IMR-90 (cell line): ENCODE measurements at regions not wholly inside any gene's neighbourhood (a gene's known extent, or its start where the extent isn't known, plus 50 kb on each side); places are given as distances from the start of the nearest gene placed in this dataset.
"Not testable (repeated sequence)": the region's sequence is repeated elsewhere in the genome, so short reads cannot be mapped to it uniquely, and the experiment has no call there.

Experiments used
- ATAC-seq: fragments of 200-7000 bp; cut with Tn5 transposase; 2 replicates; pipeline ENCODE4 v1.9.1; 2020; ENCODE audit warnings: low read depth, mild to moderate bottlenecking, moderate library complexity
- BruUV-seq: library from RNA; stranded (reverse); fragments of 400-500 nt; replicated peaks from 2 replicates; lab custom pipeline; 2021; lab: Mats Ljungman, UMichigan
- CTCF ChIA-PET: fragments of 300-600 bp; formaldehyde crosslinking; extraction: SDS; loops from one replicate; lab custom pipeline; 2021; ENCODE audit warnings: antibody characterized with exemption; lab: Yijun Ruan, JAX
- POLR2A ChIA-PET: fragments of 300-600 bp; sonication (Branson Sonifier 250); formaldehyde crosslinking; loops from one replicate; lab custom pipeline; 2022; ENCODE audit warnings: antibody characterized with exemption; ENCODE audit not compliant: unreplicated experiment; lab: Charles Lee
- DNase-seq: peaks from one replicate; pipeline ENCODE4 v3.0.0; 2013
- H2AFZ ChIP-seq: replicated peaks from 2 replicates; pipeline ENCODE3; 2013; ENCODE audit warnings: low read length, mild to moderate bottlenecking; ENCODE audit not compliant: poor library complexity
- H2AK5ac ChIP-seq: 2 replicates; pipeline ENCODE4 v1.6.1; 2013; ENCODE audit warnings: low read depth, low read length, inconsistent platforms
- H2AK9ac ChIP-seq: replicated peaks from 2 replicates; pipeline ENCODE3; 2013; ENCODE audit warnings: mild to moderate bottlenecking, low read depth, low read length, moderate library complexity; ENCODE audit not compliant: poor library complexity
- H2BK120ac ChIP-seq: 2 replicates; pipeline ENCODE4 v1.6.1; 2013; ENCODE audit warnings: low read depth, low read length, inconsistent platforms
- H2BK15ac ChIP-seq: 3 replicates; pipeline ENCODE4 v1.6.1; 2013; ENCODE audit warnings: low read depth, low read length, inconsistent platforms
- H2BK20ac ChIP-seq: 2 replicates; pipeline ENCODE4 v1.6.1; 2013; ENCODE audit warnings: low read depth, mild to moderate bottlenecking, inconsistent platforms, low read length, moderate library complexity
- H2BK5ac ChIP-seq: 2 replicates; pipeline ENCODE4 v1.6.1; 2013; ENCODE audit warnings: mild to moderate bottlenecking, low read depth, low read length, inconsistent platforms; ENCODE audit not compliant: poor library complexity, severe bottlenecking
- H3K14ac ChIP-seq: replicated peaks from 2 replicates; pipeline ENCODE4 v1.6.1; 2013; ENCODE audit warnings: low read depth, low read length, inconsistent platforms
- H3K18ac ChIP-seq: 2 replicates; pipeline ENCODE4 v1.6.1; 2013; ENCODE audit warnings: low read depth, low read length, control low read depth
- H3K23ac ChIP-seq: 2 replicates; pipeline ENCODE4 v1.6.1; 2013; ENCODE audit warnings: low read depth, low read length, inconsistent platforms
- H3K27ac ChIP-seq: 2 replicates; pipeline ENCODE4 v1.5.1; 2013; ENCODE audit warnings: mild to moderate bottlenecking, control low read depth, low read length; ENCODE audit not compliant: insufficient read depth
- H3K27me3 ChIP-seq: 2 replicates; pipeline ENCODE4 v1.6.1; 2013; ENCODE audit warnings: low read length; ENCODE audit not compliant: control insufficient read depth, insufficient read depth
- H3K36me3 ChIP-seq: 2 replicates; pipeline ENCODE4 v1.6.1; 2013; ENCODE audit warnings: low read length, mixed read lengths; ENCODE audit not compliant: control insufficient read depth, insufficient read depth
- H3K4ac ChIP-seq: 2 replicates; pipeline ENCODE4 v1.6.1; 2013; ENCODE audit warnings: low read depth, low read length, inconsistent platforms
- H3K4me1 ChIP-seq: 2 replicates; pipeline ENCODE4 v1.6.1; 2013; ENCODE audit warnings: low read length, mixed read lengths; ENCODE audit not compliant: control insufficient read depth, insufficient read depth
- H3K4me2 ChIP-seq: 2 replicates; pipeline ENCODE4 v1.6.1; 2013; ENCODE audit warnings: low read depth, mild to moderate bottlenecking, control low read depth, low read length, moderate library complexity
- H3K4me3 ChIP-seq: 2 replicates; pipeline ENCODE4 v1.5.1; 2013; ENCODE audit warnings: low read depth, mild to moderate bottlenecking, control low read depth, low read length, moderate library complexity; ENCODE audit not compliant: insufficient read depth
- H3K56ac ChIP-seq: 2 replicates; pipeline ENCODE4 v1.6.1; 2013; ENCODE audit warnings: low read length, inconsistent platforms; ENCODE audit not compliant: insufficient read depth; ENCODE audit errors: extremely low read depth
- H3K79me1 ChIP-seq, 2 experiments: 2 replicates each; pipeline ENCODE4 v1.6.1; 2013; ENCODE audit warnings: low read length in 2 of 2, inconsistent platforms in 1 of 2, low read depth in 1 of 2
- H3K9ac ChIP-seq: 2 replicates; pipeline ENCODE4 v1.6.1; 2013; ENCODE audit warnings: low read depth, low read length, control low read depth
- H3K9me1 ChIP-seq: 2 replicates; pipeline ENCODE4 v1.6.1; 2013; ENCODE audit warnings: low read length, inconsistent platforms; ENCODE audit not compliant: insufficient read depth
- H3K9me3 ChIP-seq: 2 replicates; pipeline ENCODE4 v1.6.1; 2013; ENCODE audit warnings: low read length; ENCODE audit not compliant: control insufficient read depth, insufficient read depth
- H4K20me1 ChIP-seq: 2 replicates; pipeline ENCODE4 v1.6.1; 2013; ENCODE audit warnings: low read length, inconsistent platforms; ENCODE audit not compliant: insufficient read depth
- H4K5ac ChIP-seq: 2 replicates; pipeline ENCODE4 v1.6.1; 2013; ENCODE audit warnings: mild to moderate bottlenecking, low read depth, low read length, control low read depth
- H4K8ac ChIP-seq, 2 experiments: 2 replicates each; pipeline ENCODE4 v1.6.1; 2013; ENCODE audit warnings: low read depth in 2 of 2, low read length in 2 of 2, control low read depth in 1 of 2, inconsistent platforms in 1 of 2
- H4K91ac ChIP-seq: 2 replicates; pipeline ENCODE4 v1.6.1; 2013; ENCODE audit warnings: low read depth, low read length, inconsistent platforms; ENCODE audit not compliant: insufficient read depth
- WGBS, 2 experiments: methylation state at CpG; one replicate each; pipeline versions ENCODE4 v1.1.5 to v1.1.7; 2013; ENCODE audit warnings: missing lambda C conversion rate in 2 of 2; ENCODE audit not compliant: insufficient read length in 1 of 2; ENCODE audit errors: extremely low coverage in 2 of 2; 5-methylcytosine and 5-hydroxymethylcytosine counted together
- dilution Hi-C: fragments of 300-500 bp; cut with HindIII; formaldehyde crosslinking; loops from one replicate; pipeline ENCODE4 v1.14.3; 2018; ENCODE audit warnings: low sequenced_read_pairs; ENCODE audit not compliant: unreplicated experiment
- in situ Hi-C: fragments of 300-500 bp; cut with MboI; formaldehyde crosslinking; loops from 3 replicates; pipeline ENCODE4 v1.14.3; 2019; ENCODE audit warnings: low sequenced_read_pairs, inconsistent platforms, mixed read lengths
- intact Hi-C: fragments of 100-400 bp; cut with micrococcal nuclease; formaldehyde crosslinking; loops from 2 replicates; pipeline ENCODE4 v1.10.0; 2022

- H3K56ac ChIP-seq, H2BK15ac ChIP-seq, H4K8ac ChIP-seq, H3K79me1 ChIP-seq, H3K36me3 ChIP-seq, ATAC-seq, DNase-seq, H3K27me3 ChIP-seq, BruUV-seq, H4K20me1 ChIP-seq, H4K5ac ChIP-seq, H3K14ac ChIP-seq, H3K18ac ChIP-seq, H3K27ac ChIP-seq, H3K4me1 ChIP-seq, H2BK120ac ChIP-seq, H2BK20ac ChIP-seq, H2AK9ac ChIP-seq, H3K23ac ChIP-seq, intact Hi-C loops, H2AK5ac ChIP-seq, H3K9me3 ChIP-seq, H3K4me2 ChIP-seq, dilution Hi-C loops, in situ Hi-C loops, H4K91ac ChIP-seq, H3K9ac ChIP-seq, H3K4me3 ChIP-seq, H3K9me1 ChIP-seq, H2BK5ac ChIP-seq, H2AFZ ChIP-seq, H3K4ac ChIP-seq, POLR2A ChIA-PET, CTCF ChIA-PET: not testable (repeated sequence)
- WGBS, 2 experiments: 100% methylated on average over 1 of the region's 32 CpGs; no CpG with 5 or more reads in 1 of the 2 experiments
Measured at GRCh38 chr18:67126751-67127150, 389.8 kb downstream of the DSEL start.
